GM12878 (cell line): ENCODE measurements at regions not wholly inside any gene's neighbourhood (a gene's known extent, or its start where the extent isn't known, plus 50 kb on each side); places are given as distances from the start of the nearest gene placed in this dataset.

Experiments used
- ATAC-seq: fragments of 200-7000 bp; cut with Tn5 transposase; 3 replicates; pipeline ENCODE4 v1.9.1; 2020; ENCODE audit warnings: mild to moderate bottlenecking, moderate library complexity
- BruUV-seq: library from RNA; stranded (reverse); fragments of 400-500 nt; replicated peaks from 2 replicates; lab custom pipeline; 2021; lab: Mats Ljungman, UMichigan
- CTCF ChIA-PET: fragments of 300-600 bp; sonication (Branson Sonifier 250); formaldehyde crosslinking; extraction: SDS; loops from one replicate; lab custom pipeline; 2021; ENCODE audit warnings: inconsistent platforms; lab: Yijun Ruan, JAX
- POLR2A ChIA-PET: fragments of 350-600 bp; formaldehyde crosslinking; extraction: SDS; loops from one replicate; lab custom pipeline; 2021; ENCODE audit warnings: inconsistent platforms; lab: Charles Lee
- RAD21 ChIA-PET: fragments of 300-600 bp; sonication (Branson Sonifier 250); formaldehyde crosslinking; loops from one replicate; lab custom pipeline; 2023; ENCODE audit warnings: antibody characterized with exemption; ENCODE audit not compliant: unreplicated experiment; lab: Charles Lee
- SMC1A ChIA-PET: fragments of 300-600 bp; sonication (Branson Sonifier 250); formaldehyde crosslinking; loops from one replicate; lab custom pipeline; 2023; ENCODE audit not compliant: unreplicated experiment, uncharacterized antibody; lab: Charles Lee
- DNase-seq: peaks from one replicate; pipeline ENCODE4 v3.0.0-alpha.2; 2011; ENCODE audit warnings: low read depth, low spot score
- FAIRE-seq: peaks from 3 replicates; lab custom pipeline; 2011; peaks lifted over from hg19 to GRCh38; lab: Jason Lieb, UNC
- H2AFZ ChIP-seq: 2 replicates; pipeline ENCODE4 v1.6.0; 2011; ENCODE audit warnings: low read depth, low read length, control low read depth; ENCODE audit not compliant: control insufficient read depth
- H3K27ac ChIP-seq: 2 replicates; pipeline ENCODE4 v1.5.1; 2011; ENCODE audit warnings: control low read depth; ENCODE audit not compliant: control insufficient read depth, insufficient read depth
- H3K27me3 ChIP-seq, 2 experiments: replicated peaks in 1 of 2; 2 replicates each; pipeline versions ENCODE4 v1.6.0 to v1.6.1; 2011; ENCODE audit warnings: low read length in 1 of 2; ENCODE audit not compliant: control insufficient read depth in 2 of 2, insufficient read depth in 2 of 2
- H3K36me3 ChIP-seq, 2 experiments: 2 replicates each; pipeline ENCODE4 v1.5.1; 2011; ENCODE audit warnings: low read length in 1 of 2; ENCODE audit not compliant: control insufficient read depth in 2 of 2, insufficient read depth in 2 of 2
- H3K4me1 ChIP-seq: 2 replicates; pipeline ENCODE4 v1.6.1; 2011; ENCODE audit warnings: mild to moderate bottlenecking, low read length, moderate library complexity, mixed read lengths; ENCODE audit not compliant: control insufficient read depth, insufficient read depth
- H3K4me2 ChIP-seq: 2 replicates; pipeline ENCODE4 v1.6.0; 2011; ENCODE audit warnings: control low read depth; ENCODE audit not compliant: control insufficient read depth, insufficient read depth
- H3K4me3 ChIP-seq: fragments of 200-600 bp; sonication (generic); 2 replicates; pipeline ENCODE4 v1.5.1; 2016
- H3K79me2 ChIP-seq: 2 replicates; pipeline ENCODE4 v1.6.0; 2011; ENCODE audit warnings: low read length; ENCODE audit not compliant: control insufficient read depth, insufficient read depth
- H3K9ac ChIP-seq: 2 replicates; pipeline ENCODE4 v1.8.0; 2011; ENCODE audit warnings: low read length, control low read depth, mixed read lengths; ENCODE audit not compliant: control insufficient read depth, insufficient read depth
- H3K9me3 ChIP-seq: replicated peaks from 3 replicates; pipeline ENCODE4 v1.5.1; 2011; ENCODE audit warnings: mild to moderate bottlenecking, low read length; ENCODE audit not compliant: control insufficient read depth, insufficient read depth
- H4K20me1 ChIP-seq: 2 replicates; pipeline ENCODE4 v1.6.0; 2011; ENCODE audit not compliant: control insufficient read depth, insufficient read depth
- MEF2A ChIP-seq: IDR thresholded peaks from 2 replicates; pipeline ENCODE4 v1.6.1; 2011; ENCODE audit warnings: low read depth, mild to moderate bottlenecking, low read length, moderate library complexity; ENCODE audit not compliant: insufficient read depth
- WGBS: methylation state at CpG from one replicate; pipeline ENCODE4 v1.1.6; 2016; ENCODE audit warnings: low lambda C conversion rate; ENCODE audit not compliant: insufficient replicate concordance, insufficient coverage; ENCODE audit errors: missing lambda C conversion rate; 5-methylcytosine and 5-hydroxymethylcytosine counted together
- in situ Hi-C: fragments of 300-500 bp; cut with MboI; formaldehyde crosslinking; loops from 9 replicates; pipeline ENCODE4 v1.14.3; 2018; ENCODE audit warnings: mixed read lengths
- intact Hi-C: fragments of 100-400 bp; cut with micrococcal nuclease; formaldehyde crosslinking; loops from one replicate; pipeline ENCODE4 v1.14.2; 2022; ENCODE audit not compliant: unreplicated experiment
- TF ChIP-seq, protein P1 (sequence below): fragments of 450-650 bp; formaldehyde crosslinking; IDR thresholded peaks from 2 replicates; pipeline ENCODE4 v1.4.0; 2022; ENCODE audit warnings: mild to moderate bottlenecking, moderate library complexity
- TF ChIP-seq, protein P2 (sequence below): fragments of 450-650 bp; IDR thresholded peaks from 2 replicates; pipeline ENCODE4 v1.6.1; 2017; ENCODE audit warnings: borderline replicate concordance
- TF ChIP-seq, protein P3 (sequence below): fragments of 450-650 bp; conservative IDR thresholded peaks from 2 replicates; pipeline ENCODE4 v1.6.1; 2017; ENCODE audit warnings: mild to moderate bottlenecking, moderate library complexity
- TF ChIP-seq, protein P4 (sequence below): fragments of 450-650 bp; IDR thresholded peaks from 2 replicates; pipeline ENCODE4 v1.6.1; 2016; ENCODE audit warnings: mild to moderate bottlenecking

DNA sequence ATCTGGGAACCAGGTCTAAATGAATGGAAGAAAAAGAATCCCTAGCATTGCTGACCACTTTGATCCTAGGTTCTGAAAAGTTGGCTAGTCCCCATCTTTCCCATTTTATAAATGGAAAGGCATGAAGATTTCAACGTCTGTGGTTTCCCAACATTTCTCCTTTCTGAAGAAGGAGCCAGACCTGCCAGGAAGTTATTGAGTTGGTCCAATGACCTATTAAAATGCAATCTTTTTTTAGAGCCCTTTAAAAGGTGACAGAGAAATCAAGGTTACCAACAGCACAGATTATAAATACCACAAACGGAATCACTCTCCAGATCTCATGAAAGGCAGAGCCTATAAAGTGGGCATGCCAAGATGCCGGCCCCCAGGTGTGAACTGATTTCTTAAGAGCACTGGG lies 505.6 kb upstream of the THBS1 start:
- Histone ChIP-seq H3K36me3 (no peaks in the 10 kb centered on the region), H3K4me3 (no peak overlapping the region), H3K9me3 (no peaks in the 10 kb centered on the region), H3K4me2 (no peak overlapping the region), H3K27ac (no peak overlapping the region), H3K9ac (no peak overlapping the region), H3K4me1 (no peaks in the 10 kb centered on the region), H2AFZ (no peak overlapping the region), H3K79me2 (no peaks in the 10 kb centered on the region), H4K20me1 (no peaks in the 10 kb centered on the region), H3K27me3 (no peaks in the 10 kb centered on the region)
- ChIA-PET SMC1A (interaction anchor here (1.0 kb wide), 1 partner anchor 384 kb away, joined by 3 read pairs; no protein-coding TSS in a partner anchor), POLR2A (no interaction called here), RAD21 (no interaction called here), CTCF (interaction anchor here (0.6 kb wide), 1 partner anchor 14 kb away, joined by 5 read pairs; no protein-coding TSS in a partner anchor)
- BruUV-seq, result no TSS peak
- 0% methylated on average over 3 of the region's 3 CpGs for WGBS
- DNase-seq, result no peak
- in situ Hi-C loops (no loop called here), intact Hi-C loops (no loop called here)
- no peak for ATAC-seq
- no peak for FAIRE-seq
- TF ChIP-seq, protein P1, sequence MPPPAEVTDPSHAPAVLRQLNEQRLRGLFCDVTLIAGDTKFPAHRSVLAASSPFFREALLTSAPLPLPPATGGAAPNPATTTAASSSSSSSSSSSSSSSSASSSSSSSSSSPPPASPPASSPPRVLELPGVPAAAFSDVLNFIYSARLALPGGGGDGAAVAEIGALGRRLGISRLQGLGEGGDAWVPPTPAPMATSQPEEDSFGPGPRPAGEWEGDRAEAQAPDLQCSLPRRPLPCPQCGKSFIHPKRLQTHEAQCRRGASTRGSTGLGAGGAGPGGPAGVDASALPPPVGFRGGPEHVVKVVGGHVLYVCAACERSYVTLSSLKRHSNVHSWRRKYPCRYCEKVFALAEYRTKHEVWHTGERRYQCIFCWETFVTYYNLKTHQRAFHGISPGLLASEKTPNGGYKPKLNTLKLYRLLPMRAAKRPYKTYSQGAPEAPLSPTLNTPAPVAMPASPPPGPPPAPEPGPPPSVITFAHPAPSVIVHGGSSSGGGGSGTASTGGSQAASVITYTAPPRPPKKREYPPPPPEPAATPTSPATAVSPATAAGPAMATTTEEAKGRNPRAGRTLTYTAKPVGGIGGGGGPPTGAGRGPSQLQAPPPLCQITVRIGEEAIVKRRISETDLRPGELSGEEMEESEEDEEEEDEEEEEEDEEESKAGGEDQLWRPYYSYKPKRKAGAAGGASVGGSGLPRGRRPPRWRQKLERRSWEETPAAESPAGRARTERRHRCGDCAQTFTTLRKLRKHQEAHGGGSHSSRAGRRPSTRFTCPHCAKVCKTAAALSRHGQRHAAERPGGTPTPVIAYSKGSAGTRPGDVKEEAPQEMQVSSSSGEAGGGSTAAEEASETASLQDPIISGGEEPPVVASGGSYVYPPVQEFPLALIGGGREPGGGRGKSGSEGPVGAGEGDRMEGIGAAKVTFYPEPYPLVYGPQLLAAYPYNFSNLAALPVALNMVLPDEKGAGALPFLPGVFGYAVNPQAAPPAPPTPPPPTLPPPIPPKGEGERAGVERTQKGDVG (CRISPR knock-in tag), result no peak
- TF ChIP-seq, protein P2, sequence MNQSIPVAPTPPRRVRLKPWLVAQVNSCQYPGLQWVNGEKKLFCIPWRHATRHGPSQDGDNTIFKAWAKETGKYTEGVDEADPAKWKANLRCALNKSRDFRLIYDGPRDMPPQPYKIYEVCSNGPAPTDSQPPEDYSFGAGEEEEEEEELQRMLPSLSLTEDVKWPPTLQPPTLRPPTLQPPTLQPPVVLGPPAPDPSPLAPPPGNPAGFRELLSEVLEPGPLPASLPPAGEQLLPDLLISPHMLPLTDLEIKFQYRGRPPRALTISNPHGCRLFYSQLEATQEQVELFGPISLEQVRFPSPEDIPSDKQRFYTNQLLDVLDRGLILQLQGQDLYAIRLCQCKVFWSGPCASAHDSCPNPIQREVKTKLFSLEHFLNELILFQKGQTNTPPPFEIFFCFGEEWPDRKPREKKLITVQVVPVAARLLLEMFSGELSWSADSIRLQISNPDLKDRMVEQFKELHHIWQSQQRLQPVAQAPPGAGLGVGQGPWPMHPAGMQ, result no peak
- TF ChIP-seq, protein P3, sequence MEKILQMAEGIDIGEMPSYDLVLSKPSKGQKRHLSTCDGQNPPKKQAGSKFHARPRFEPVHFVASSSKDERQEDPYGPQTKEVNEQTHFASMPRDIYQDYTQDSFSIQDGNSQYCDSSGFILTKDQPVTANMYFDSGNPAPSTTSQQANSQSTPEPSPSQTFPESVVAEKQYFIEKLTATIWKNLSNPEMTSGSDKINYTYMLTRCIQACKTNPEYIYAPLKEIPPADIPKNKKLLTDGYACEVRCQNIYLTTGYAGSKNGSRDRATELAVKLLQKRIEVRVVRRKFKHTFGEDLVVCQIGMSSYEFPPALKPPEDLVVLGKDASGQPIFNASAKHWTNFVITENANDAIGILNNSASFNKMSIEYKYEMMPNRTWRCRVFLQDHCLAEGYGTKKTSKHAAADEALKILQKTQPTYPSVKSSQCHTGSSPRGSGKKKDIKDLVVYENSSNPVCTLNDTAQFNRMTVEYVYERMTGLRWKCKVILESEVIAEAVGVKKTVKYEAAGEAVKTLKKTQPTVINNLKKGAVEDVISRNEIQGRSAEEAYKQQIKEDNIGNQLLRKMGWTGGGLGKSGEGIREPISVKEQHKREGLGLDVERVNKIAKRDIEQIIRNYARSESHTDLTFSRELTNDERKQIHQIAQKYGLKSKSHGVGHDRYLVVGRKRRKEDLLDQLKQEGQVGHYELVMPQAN, result no peak
- no peak for TF ChIP-seq MEF2A
- TF ChIP-seq, protein P4, sequence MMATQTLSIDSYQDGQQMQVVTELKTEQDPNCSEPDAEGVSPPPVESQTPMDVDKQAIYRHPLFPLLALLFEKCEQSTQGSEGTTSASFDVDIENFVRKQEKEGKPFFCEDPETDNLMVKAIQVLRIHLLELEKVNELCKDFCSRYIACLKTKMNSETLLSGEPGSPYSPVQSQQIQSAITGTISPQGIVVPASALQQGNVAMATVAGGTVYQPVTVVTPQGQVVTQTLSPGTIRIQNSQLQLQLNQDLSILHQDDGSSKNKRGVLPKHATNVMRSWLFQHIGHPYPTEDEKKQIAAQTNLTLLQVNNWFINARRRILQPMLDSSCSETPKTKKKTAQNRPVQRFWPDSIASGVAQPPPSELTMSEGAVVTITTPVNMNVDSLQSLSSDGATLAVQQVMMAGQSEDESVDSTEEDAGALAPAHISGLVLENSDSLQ, result no peak
